ENCODE measurements at regions not wholly inside any gene's neighbourhood (a gene's known extent, or its start where the extent isn't known, plus 50 kb on each side); places are given as distances from the start of the nearest gene placed in this dataset.

GRCh38 chr10:8696746-8697145 lies 642.3 kb downstream of the GATA3 start:
- no peak for TF ChIP-seq CTCF (IDR thresholded peaks at IDR 0.05 in 2 of 3, conservative IDR thresholded peaks at IDR 0.05 in 1 of 3; ENCODE audit: borderline replicate concordance in 1 of 3, insufficient read depth in 1 of 3, low read depth in 2 of 3, low read length in 2 of 3)
- TF ChIP-seq RAD21 (IDR thresholded peaks at IDR 0.05; ENCODE audit: low read depth) = no peak
- TF ChIP-seq EZH2 (IDR thresholded peaks at IDR 0.05) = no peak

All from HCT116 (cell line).